Neutrophil (primary cell): ENCODE measurements at regions not wholly inside any gene's neighbourhood (a gene's known extent, or its start where the extent isn't known, plus 50 kb on each side); places are given as distances from the start of the nearest gene placed in this dataset.

ENCODE experiments used
- H3K27ac ChIP-seq: fragments of 200-600 bp; sonication (generic); 2 replicates; pipeline ENCODE4 v1.5.1; 2016; ENCODE audit warnings: mild to moderate bottlenecking, moderate library complexity
- H3K27me3 ChIP-seq: fragments of 200-600 bp; sonication (generic); 2 replicates; pipeline ENCODE4 v1.6.0; 2016; ENCODE audit warnings: mild to moderate bottlenecking
- H3K36me3 ChIP-seq: fragments of 200-600 bp; sonication (generic); 2 replicates; pipeline ENCODE4 v1.5.1; 2017
- H3K4me1 ChIP-seq, 2 experiments: fragments of 200-600 bp in 1 of 2; sonication (generic) in 1 of 2; 1 replicate in 1 of 2; 2 replicates in 1 of 2; pipeline versions ENCODE4 v1.5.1 to v1.6.1; 2013 to 2016; ENCODE audit warnings: low read depth in 1 of 2, low read length in 1 of 2, mild to moderate bottlenecking in 1 of 2, moderate library complexity in 1 of 2; ENCODE audit not compliant: control insufficient read depth in 1 of 2, insufficient read depth in 1 of 2
- H3K4me3 ChIP-seq, 2 experiments: fragments of 200-600 bp in 1 of 2; sonication (generic) in 1 of 2; 1 replicate in 1 of 2; 2 replicates in 1 of 2; pipeline ENCODE4 v1.5.1; 2013 to 2016; ENCODE audit warnings: low read depth in 1 of 2, low read length in 1 of 2, mild to moderate bottlenecking in 1 of 2, moderate library complexity in 1 of 2
- H3K9me3 ChIP-seq: fragments of 200-600 bp; sonication (generic); 2 replicates; pipeline ENCODE4 v1.5.1; 2016
- CTCF ChIP-seq: fragments of 200-600 bp; sonication (generic); IDR thresholded peaks from 2 replicates; pipeline ENCODE4 v1.5.1; 2016; ENCODE audit warnings: antibody characterized with exemption

GRCh38 chr2:18398833-18399232 lies 161.6 kb downstream of the RDH14 start:
- no peaks in the 10 kb centered on the region for H3K27me3 ChIP-seq
- no peak overlapping the region for H3K27ac ChIP-seq
- no peaks in the 10 kb centered on the region for H3K4me1 ChIP-seq
- no peaks in the 10 kb centered on the region for H3K9me3 ChIP-seq
- TF ChIP-seq CTCF: no peak
- H3K36me3 ChIP-seq: no peaks in the 10 kb centered on the region
- H3K4me3 ChIP-seq: no peak overlapping the region

GRCh38 chr2:18396329-18397010 lies 164.0 kb downstream of the RDH14 start:
- H3K27me3 ChIP-seq: no peaks in the 10 kb centered on the region
- TF ChIP-seq CTCF: no peak
- H3K4me3 ChIP-seq: no peak overlapping the region
- H3K36me3 ChIP-seq: no peaks in the 10 kb centered on the region
- no peaks in the 10 kb centered on the region for H3K9me3 ChIP-seq
- H3K4me1 ChIP-seq: no peaks in the 10 kb centered on the region
- no peak overlapping the region for H3K27ac ChIP-seq

GRCh38 chr2:18395555-18395954 lies 164.9 kb downstream of the RDH14 start:
- H3K4me3 ChIP-seq: no peak overlapping the region
- no peak for TF ChIP-seq CTCF

GRCh38 chr2:18387441-18388206 lies 172.8 kb downstream of the RDH14 start:
- Histone ChIP-seq H3K27me3 (peaks cover 3% of the 10 kb centered on the region), H3K4me3 (no peak overlapping the region), H3K36me3 (no peaks in the 10 kb centered on the region), H3K9me3 (no peaks in the 10 kb centered on the region), H3K4me1 (peaks cover 0 to 5% of the 10 kb centered on the region in 2 experiments), H3K27ac (no peak overlapping the region)
- peak; percentile 84 for TF ChIP-seq CTCF

More at GRCh38 chr2:18395555-18395954, 164.9 kb downstream of the RDH14 start:
- no peak overlapping the region for H3K27ac ChIP-seq
- no peaks in the 10 kb centered on the region for H3K4me1 ChIP-seq
- no peaks in the 10 kb centered on the region for H3K9me3 ChIP-seq
- H3K27me3 ChIP-seq: no peaks in the 10 kb centered on the region
- H3K36me3 ChIP-seq: no peaks in the 10 kb centered on the region

GRCh38 chr2:18384242-18384641 lies 176.2 kb downstream of the RDH14 start:
- TF ChIP-seq CTCF: no peak
- no peak overlapping the region for H3K4me3 ChIP-seq
- peaks cover 0 to 5% of the 10 kb centered on the region in 2 experiments for H3K4me1 ChIP-seq
- no peak overlapping the region for H3K27ac ChIP-seq
- peaks cover 10% of the 10 kb centered on the region for H3K27me3 ChIP-seq
- no peaks in the 10 kb centered on the region for H3K36me3 ChIP-seq
- H3K9me3 ChIP-seq: no peaks in the 10 kb centered on the region
